HG03064 (cell line): ENCODE measurements at regions not wholly inside any gene's neighbourhood (a gene's known extent, or its start where the extent isn't known, plus 50 kb on each side); places are given as distances from the start of the nearest gene placed in this dataset.

ENCODE experiments used
- ATAC-seq: cut with Tn5 transposase; IDR thresholded peaks from one replicate; pipeline ENCODE4 v1.9.1; 2021; ENCODE audit warnings: low read depth; ENCODE audit not compliant: unreplicated experiment

DNA sequence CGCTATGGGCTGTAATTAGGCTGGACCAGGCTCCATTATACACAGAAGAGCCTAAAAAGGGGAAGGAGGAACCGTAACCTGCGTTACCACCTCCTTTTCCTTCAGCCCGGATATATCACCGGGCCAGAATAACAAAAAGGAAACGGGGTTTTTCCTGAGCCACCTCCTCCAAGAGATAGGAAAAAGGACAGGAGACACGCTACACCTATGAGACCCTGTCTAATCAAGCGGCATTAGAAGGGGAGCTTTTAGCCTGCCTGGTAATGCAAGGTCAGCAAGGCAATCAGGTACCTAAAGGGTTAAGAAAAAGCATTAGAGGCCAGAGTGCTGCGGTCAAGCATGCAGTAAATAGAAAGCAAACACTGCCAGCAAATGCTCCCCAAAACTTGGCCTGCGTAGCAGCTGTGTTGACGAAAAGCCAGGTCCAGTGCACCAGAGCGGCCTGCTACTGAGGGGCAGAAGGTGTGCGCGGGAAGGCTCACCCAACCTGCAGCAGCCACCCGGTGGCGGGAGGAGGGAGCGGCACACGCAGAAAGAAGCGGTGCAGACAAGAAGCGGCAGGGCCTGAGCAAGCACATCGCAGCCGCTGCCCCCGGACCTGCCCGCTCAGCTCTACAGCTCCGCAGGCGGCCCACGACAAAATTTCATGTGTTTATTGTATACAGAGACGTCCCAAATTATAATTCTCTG is 1466.1 kb downstream of the UQCRFS1 start:
- ATAC-seq, result no peak

GRCh38 chr19:27745978-27746542 is 1466.9 kb downstream of the UQCRFS1 start:
- ATAC-seq, result no peak

GRCh38 chr19:27744926-27745768 is 1467.8 kb downstream of the UQCRFS1 start:
- no peak for ATAC-seq

- ATAC-seq, result no peak
These were observed 1470.9 kb downstream of the UQCRFS1 start for GRCh38 chr19:27742041-27742440.

GRCh38 chr19:27741236-27741635 is 1471.7 kb downstream of the UQCRFS1 start:
- ATAC-seq, result no peak

DNA sequence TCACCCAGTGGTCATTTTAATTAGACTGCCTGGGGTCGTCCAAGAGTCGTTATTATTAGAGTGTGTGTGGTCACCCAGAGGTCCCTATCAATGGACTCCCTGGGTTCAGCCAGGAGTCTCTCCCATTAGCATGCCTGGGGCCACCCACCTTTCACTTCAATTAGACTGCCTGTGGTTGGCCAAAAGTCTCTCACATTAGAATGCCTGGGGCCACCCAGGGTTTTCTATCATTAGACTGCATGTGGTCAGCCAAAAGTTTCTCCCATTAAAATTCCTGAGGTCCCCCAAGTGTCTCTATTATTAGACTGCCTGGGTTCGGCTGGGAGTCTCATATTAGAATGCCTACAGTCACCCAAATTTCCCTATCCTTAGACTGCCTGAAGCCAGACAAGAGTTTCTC is 1472.6 kb downstream of the UQCRFS1 start:
- no peak for ATAC-seq

DNA sequence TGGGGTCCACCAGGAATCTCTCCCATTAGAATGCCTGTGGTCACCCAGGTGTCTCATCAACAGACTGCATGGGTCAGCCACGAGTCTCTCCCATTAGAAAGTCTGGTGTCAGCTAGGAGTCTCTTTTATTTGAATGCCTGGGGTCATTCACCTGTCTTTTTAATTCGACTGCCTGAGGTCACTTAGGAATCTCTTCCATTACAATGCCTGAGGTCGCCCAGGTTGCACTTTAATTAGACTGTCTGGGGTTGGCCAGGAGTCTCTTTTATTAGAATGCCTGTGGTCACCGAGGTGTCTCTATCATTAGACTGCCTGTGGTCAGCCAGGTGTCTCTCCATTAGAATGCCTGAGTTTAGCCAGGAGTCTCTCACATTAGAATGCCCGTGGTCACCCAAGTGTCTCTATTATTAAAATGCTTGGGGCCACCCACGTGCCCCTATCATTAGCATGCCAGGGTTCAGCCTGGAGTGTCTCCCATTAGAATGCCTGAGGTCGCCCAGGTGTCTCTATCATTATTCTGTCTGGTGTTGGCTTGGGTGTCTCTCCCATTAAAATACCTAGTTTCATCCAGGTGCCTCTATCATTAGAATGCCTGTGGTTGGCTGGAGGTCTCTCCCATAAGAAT is 1474.3 kb downstream of the UQCRFS1 start:
- ATAC-seq, result no peak

GRCh38 chr19:27736225-27736624 is 1476.7 kb downstream of the UQCRFS1 start:
- no peak for ATAC-seq

- no peak for ATAC-seq
These were observed 1477.6 kb downstream of the UQCRFS1 start for GRCh38 chr19:27735314-27735713.

DNA sequence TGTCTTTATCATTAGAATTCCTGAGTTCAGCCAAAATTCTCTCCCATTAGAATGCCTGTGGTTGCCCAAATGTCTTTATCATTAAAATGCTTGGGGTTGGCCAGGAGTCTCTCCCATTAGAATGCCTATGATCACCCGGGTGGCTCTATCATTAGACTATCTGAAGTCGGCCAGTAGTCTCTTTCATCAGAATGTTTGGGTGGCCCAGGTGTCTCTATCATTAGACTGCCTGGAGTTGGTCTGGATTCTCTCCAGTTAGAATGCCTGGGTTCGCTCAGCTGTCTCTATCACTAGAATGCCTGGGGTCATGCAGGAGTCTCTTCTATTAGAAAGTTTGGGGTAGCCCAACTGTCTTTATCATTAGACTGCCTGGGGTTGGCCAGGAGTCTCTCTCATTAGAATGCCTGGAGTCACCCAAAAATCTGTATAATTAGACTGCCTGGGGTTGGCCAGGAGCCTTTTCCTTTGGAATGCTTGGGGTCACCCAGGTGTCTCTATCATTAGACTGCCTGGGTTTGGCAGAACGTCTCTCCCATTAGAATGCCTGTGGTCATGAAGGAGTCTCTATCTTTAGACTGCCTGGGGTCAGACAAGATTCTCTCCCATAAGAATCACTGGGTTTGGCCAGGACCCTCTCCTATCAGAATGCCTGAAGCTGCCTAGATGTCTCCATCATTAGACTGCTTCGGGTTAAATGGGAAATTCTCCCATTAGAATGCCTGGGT is 1478.3 kb downstream of the UQCRFS1 start:
- ATAC-seq, result no peak

DNA sequence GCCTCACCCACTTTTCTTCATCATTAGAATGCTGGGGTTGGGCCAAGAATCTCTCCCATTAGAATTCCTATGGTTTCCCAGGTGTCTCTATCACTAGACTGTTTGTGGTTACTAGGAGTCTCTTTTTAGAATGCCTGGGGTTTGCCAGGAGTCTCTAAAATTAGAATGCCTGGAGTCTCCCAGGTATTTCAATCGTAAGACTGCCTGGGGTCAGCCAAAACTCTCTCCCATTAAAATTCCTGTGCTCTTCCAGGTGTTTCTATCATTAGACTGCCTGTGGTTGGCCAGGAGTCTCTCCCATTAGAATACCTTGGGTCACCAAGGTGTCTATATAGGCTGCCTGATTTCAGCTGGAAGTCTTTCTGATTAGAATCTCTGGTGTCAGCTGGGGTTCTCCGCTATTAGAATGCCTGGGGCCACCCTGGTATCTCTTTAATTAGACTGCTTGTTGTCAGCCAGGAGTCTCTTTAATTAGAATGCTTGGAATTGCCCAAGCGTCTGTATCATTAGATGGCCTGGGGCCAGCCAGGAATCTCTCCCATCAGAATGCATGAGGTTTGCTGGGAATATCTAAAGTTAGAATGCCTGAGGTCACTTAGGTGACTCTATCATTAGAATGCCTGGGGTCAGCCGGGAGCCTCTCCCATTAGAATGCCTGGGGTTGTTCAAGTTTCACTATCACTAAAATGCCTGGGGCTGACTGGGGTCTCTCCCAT is 1479.2 kb downstream of the UQCRFS1 start:
- no peak for ATAC-seq

DNA sequence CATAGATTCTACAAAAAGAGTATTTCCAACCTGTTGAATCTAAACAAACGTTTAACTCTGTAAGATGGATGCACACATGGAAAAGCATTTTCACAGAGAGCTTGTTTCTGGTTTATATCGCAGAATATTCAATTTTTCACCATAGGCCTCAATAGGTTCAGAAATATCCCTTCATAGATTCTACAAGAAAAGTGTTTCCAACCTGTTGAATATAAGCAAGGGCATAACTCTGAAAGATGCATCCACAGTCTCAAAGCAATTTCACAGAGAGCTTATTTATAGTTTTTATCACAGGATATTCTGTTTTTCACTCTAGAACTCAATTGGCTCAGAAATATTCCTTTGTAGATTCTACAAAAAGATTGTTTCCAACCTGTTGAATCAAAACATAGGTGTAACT is 1483.6 kb downstream of the UQCRFS1 start:
- ATAC-seq, result no peak

- no peak for ATAC-seq
These were observed 1490.3 kb downstream of the UQCRFS1 start for GRCh38 chr19:27722625-27723024.

GRCh38 chr19:27720155-27720554 is 1492.8 kb downstream of the UQCRFS1 start:
- ATAC-seq, result no peak

GRCh38 chr19:27719034-27719433 is 1493.9 kb downstream of the UQCRFS1 start:
- ATAC-seq, result no peak

- no peak for ATAC-seq
These were observed 1494.7 kb downstream of the UQCRFS1 start for GRCh38 chr19:27718234-27718633.

DNA sequence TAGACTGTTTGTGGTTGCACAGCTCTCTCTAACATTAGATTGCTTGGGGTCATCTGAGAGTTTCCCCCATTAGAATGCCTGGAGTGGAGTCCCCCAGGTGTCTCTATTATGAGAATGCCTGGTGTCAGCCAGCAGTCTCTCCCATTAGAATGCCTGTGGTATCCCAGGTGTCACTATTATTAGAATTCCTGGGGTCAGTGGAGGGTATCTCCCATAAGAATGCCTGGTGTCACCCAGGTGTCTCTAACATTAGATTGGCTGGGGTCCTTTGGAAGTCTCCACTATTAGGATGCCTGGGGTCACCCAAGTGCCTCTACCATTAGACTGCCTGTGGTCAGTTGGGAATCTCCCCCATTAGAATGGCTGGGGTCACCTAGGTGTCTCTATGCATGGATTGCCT is 1495.1 kb downstream of the UQCRFS1 start:
- ATAC-seq, result no peak

DNA sequence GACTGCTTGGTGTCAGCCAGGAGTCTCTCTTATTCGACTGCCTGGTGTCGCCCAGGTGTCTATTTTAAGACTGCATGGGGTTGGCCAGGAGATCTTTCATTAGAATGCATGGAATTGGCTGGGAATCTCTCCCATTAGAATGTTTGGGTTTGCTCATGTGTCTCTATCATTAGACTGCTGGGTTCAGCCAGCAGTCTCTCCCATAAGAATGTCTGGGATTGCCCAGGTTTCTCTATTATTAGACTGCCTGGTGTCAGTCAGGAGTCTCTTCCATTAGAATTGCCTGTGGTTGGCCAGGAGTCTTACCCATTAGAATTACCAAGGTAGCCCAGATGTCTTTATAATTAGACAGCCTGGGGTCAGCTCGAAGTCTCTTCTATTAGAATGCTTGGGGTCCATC is 1496.0 kb downstream of the UQCRFS1 start:
- no peak for ATAC-seq

GRCh38 chr19:27714857-27715256 is 1498.1 kb downstream of the UQCRFS1 start:
- no peak for ATAC-seq

GRCh38 chr19:27709496-27709895 is 1503.5 kb downstream of the UQCRFS1 start:
- ATAC-seq, result no peak
